C4-2B (cell line): ENCODE measurements at regions not wholly inside any gene's neighbourhood (a gene's known extent, or its start where the extent isn't known, plus 50 kb on each side); places are given as distances from the start of the nearest gene placed in this dataset.

ENCODE experiments used
- ZFX ChIP-seq: fragments of 450-650 bp; IDR thresholded peaks from 2 replicates; pipeline ENCODE4 v1.6.1; 2017
- TF ChIP-seq, protein P1 (sequence below): fragments of 450-650 bp; conservative IDR thresholded peaks from 2 replicates; pipeline ENCODE4 v1.5.1; 2017; ENCODE audit warnings: mild to moderate bottlenecking

- TF ChIP-seq, protein P1, sequence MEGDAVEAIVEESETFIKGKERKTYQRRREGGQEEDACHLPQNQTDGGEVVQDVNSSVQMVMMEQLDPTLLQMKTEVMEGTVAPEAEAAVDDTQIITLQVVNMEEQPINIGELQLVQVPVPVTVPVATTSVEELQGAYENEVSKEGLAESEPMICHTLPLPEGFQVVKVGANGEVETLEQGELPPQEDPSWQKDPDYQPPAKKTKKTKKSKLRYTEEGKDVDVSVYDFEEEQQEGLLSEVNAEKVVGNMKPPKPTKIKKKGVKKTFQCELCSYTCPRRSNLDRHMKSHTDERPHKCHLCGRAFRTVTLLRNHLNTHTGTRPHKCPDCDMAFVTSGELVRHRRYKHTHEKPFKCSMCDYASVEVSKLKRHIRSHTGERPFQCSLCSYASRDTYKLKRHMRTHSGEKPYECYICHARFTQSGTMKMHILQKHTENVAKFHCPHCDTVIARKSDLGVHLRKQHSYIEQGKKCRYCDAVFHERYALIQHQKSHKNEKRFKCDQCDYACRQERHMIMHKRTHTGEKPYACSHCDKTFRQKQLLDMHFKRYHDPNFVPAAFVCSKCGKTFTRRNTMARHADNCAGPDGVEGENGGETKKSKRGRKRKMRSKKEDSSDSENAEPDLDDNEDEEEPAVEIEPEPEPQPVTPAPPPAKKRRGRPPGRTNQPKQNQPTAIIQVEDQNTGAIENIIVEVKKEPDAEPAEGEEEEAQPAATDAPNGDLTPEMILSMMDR: peak; percentile 89
- TF ChIP-seq ZFX: no peak
These were observed 97.7 kb upstream of the PTPN13 start for GRCh38 chr4:86496094-86497080.
